ENCODE measurements at regions not wholly inside any gene's neighbourhood (a gene's known extent, or its start where the extent isn't known, plus 50 kb on each side); places are given as distances from the start of the nearest gene placed in this dataset.
"Not testable (repeated sequence)": the region's sequence is repeated elsewhere in the genome, so short reads cannot be mapped to it uniquely, and the experiment has no call there.

DNA sequence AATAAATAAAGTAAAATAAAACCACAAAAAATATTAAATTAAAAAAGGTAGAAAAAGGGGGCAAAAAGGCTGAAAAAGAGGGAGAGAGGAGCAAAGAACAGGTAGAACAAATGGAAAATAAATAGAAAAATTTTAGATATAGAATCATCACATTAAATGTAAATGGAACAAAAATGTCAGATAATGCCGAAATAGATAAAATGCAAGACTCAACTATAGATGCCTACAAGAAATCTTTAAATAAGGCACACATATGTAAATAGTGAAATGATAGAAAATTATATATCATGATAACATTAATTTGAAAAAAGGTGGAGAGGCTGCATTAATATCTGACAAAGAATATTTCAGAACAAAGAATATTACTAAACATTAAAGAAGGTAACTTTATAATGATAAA, 477.1 kb upstream of the SPRY2 start:
- TF ChIP-seq POLR2AphosphoS5 (IDR thresholded peaks at IDR 0.05; ENCODE audit: low read depth) = no peak
- TF ChIP-seq, protein P1, sequence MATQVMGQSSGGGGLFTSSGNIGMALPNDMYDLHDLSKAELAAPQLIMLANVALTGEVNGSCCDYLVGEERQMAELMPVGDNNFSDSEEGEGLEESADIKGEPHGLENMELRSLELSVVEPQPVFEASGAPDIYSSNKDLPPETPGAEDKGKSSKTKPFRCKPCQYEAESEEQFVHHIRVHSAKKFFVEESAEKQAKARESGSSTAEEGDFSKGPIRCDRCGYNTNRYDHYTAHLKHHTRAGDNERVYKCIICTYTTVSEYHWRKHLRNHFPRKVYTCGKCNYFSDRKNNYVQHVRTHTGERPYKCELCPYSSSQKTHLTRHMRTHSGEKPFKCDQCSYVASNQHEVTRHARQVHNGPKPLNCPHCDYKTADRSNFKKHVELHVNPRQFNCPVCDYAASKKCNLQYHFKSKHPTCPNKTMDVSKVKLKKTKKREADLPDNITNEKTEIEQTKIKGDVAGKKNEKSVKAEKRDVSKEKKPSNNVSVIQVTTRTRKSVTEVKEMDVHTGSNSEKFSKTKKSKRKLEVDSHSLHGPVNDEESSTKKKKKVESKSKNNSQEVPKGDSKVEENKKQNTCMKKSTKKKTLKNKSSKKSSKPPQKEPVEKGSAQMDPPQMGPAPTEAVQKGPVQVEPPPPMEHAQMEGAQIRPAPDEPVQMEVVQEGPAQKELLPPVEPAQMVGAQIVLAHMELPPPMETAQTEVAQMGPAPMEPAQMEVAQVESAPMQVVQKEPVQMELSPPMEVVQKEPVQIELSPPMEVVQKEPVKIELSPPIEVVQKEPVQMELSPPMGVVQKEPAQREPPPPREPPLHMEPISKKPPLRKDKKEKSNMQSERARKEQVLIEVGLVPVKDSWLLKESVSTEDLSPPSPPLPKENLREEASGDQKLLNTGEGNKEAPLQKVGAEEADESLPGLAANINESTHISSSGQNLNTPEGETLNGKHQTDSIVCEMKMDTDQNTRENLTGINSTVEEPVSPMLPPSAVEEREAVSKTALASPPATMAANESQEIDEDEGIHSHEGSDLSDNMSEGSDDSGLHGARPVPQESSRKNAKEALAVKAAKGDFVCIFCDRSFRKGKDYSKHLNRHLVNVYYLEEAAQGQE (IDR thresholded peaks at IDR 0.05; ENCODE audit: insufficient replicate concordance, low read depth) = no peak
- TF ChIP-seq, protein P2, sequence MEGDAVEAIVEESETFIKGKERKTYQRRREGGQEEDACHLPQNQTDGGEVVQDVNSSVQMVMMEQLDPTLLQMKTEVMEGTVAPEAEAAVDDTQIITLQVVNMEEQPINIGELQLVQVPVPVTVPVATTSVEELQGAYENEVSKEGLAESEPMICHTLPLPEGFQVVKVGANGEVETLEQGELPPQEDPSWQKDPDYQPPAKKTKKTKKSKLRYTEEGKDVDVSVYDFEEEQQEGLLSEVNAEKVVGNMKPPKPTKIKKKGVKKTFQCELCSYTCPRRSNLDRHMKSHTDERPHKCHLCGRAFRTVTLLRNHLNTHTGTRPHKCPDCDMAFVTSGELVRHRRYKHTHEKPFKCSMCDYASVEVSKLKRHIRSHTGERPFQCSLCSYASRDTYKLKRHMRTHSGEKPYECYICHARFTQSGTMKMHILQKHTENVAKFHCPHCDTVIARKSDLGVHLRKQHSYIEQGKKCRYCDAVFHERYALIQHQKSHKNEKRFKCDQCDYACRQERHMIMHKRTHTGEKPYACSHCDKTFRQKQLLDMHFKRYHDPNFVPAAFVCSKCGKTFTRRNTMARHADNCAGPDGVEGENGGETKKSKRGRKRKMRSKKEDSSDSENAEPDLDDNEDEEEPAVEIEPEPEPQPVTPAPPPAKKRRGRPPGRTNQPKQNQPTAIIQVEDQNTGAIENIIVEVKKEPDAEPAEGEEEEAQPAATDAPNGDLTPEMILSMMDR (IDR thresholded peaks at IDR 0.05; ENCODE audit: insufficient read depth, low read length) = no peak
- no peak for TF ChIP-seq GABPA (IDR thresholded peaks at IDR 0.05; ENCODE audit: low read depth)
- TF ChIP-seq SPI1 (IDR thresholded peaks at IDR 0.05; ENCODE audit: borderline replicate concordance, low read depth) = no peak
- no peak overlapping the region for H3K27ac ChIP-seq (replicated peaks)
- H3K27me3 ChIP-seq (ENCODE audit: insufficient read depth, poor library complexity, severe bottlenecking) = no peaks in the 10 kb centered on the region
- DNase-seq (ENCODE audit: low read depth in 1 of 2, low spot score in 1 of 2) = no peak
- no peak overlapping the region for H3K4me3 ChIP-seq (replicated peaks; ENCODE audit: insufficient read depth, low read length)

DNA sequence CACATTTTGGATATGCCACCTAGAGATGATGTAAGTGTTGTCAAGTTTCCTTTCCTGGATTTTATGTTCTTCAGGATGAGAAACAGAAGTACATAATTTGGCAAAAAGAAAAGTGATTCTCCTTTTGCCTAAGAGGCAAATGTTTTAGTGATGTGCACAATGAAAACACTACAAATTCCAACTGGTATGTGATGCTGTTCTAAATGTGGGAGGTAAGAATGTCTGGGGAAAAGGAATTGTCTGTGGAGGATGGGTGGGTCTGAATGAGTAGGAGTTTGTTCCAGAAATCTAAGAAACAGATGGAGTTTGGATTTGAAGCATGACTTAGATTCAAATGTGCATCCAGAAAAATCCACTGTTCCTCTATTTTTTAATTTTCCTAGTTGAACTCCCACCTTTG, 473.6 kb upstream of the SPRY2 start:
- DNase-seq (ENCODE audit: low read depth in 1 of 2, low spot score in 1 of 2) = no peak
- Histone ChIP-seq H3K4me3 (replicated peaks; ENCODE audit: insufficient read depth, low read length) (no peak overlapping the region), H3K27me3 (ENCODE audit: insufficient read depth, poor library complexity, severe bottlenecking) (no peaks in the 10 kb centered on the region), H3K27ac (replicated peaks) (no peak overlapping the region)
- TF ChIP-seq, protein P1 (IDR thresholded peaks at IDR 0.05; ENCODE audit: insufficient replicate concordance, low read depth) = no peak
- TF ChIP-seq, protein P2 (IDR thresholded peaks at IDR 0.05; ENCODE audit: insufficient read depth, low read length) = no peak
- no peak for TF ChIP-seq POLR2AphosphoS5 (IDR thresholded peaks at IDR 0.05; ENCODE audit: low read depth)

DNA sequence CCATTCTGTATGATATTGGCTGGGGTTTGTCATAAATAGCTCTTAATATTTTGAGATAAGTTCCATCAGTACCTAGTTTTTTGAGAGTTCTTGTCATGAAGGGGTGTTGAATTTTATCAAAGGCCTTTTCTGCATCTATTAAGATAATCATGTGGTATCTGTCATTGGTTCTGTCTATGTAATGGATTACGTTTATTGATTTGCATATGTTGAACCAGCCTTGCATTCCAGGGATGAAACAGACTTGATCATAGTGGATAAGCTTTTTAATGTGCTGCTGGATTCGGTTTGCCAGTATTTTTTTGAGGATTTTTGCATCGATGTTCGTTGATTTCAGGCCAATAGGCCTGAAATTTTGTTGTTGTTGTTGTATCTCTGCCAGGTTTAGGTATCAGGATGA, 469.4 kb upstream of the SPRY2 start:
- DNase-seq (ENCODE audit: low read depth in 1 of 2, low spot score in 1 of 2); H3K4me3 ChIP-seq (replicated peaks; ENCODE audit: insufficient read depth, low read length); H3K27ac ChIP-seq (replicated peaks); H3K27me3 ChIP-seq (ENCODE audit: insufficient read depth, poor library complexity, severe bottlenecking): not testable (repeated sequence)

DNA sequence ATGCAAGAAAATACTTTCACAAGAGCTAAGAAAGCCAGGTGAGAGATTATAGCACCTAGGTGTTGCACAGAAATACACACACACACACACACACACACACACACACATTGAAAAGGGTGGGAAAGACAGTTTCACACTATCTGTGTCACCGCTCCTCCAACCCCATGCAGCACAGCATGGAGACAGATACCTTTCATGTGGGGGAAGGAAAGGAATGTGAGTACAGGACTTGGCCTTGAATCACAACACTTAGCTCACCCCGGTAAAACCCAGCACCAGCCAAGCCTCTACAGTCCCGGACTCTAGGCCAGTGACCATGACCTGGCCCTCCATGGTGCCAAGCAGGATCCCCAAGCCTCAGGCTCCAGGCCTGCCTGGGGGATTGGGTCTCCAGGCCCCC, 462.0 kb upstream of the SPRY2 start:
- Histone ChIP-seq H3K27me3 (ENCODE audit: insufficient read depth, poor library complexity, severe bottlenecking) (no peaks in the 10 kb centered on the region), H3K4me3 (replicated peaks; ENCODE audit: insufficient read depth, low read length) (no peak overlapping the region), H3K27ac (replicated peaks) (no peak overlapping the region)
- no peak for DNase-seq (ENCODE audit: low read depth in 1 of 2, low spot score in 1 of 2)
- TF ChIP-seq GABPA (IDR thresholded peaks at IDR 0.05; ENCODE audit: low read depth) (no peak), POLR2AphosphoS5 (IDR thresholded peaks at IDR 0.05; ENCODE audit: low read depth) (no peak), SPI1 (IDR thresholded peaks at IDR 0.05; ENCODE audit: borderline replicate concordance, low read depth) (no peak)
- TF ChIP-seq, protein P2 (IDR thresholded peaks at IDR 0.05; ENCODE audit: insufficient read depth, low read length) = no peak
- TF ChIP-seq, protein P1 (IDR thresholded peaks at IDR 0.05; ENCODE audit: insufficient replicate concordance, low read depth) = no peak

All from HL-60 (cell line).